HEK293 (cell line): ENCODE measurements at regions not wholly inside any gene's neighbourhood (a gene's known extent, or its start where the extent isn't known, plus 50 kb on each side); places are given as distances from the start of the nearest gene placed in this dataset.

ENCODE experiments used
- CTCF ChIA-PET: fragments of 350-600 bp; formaldehyde crosslinking; extraction: SDS; loops from one replicate; lab custom pipeline; 2021; ENCODE audit warnings: antibody characterized with exemption; lab: Yijun Ruan, JAX
- POLR2A ChIA-PET: fragments of 300-600 bp; formaldehyde crosslinking; extraction: SDS; loops from one replicate; lab custom pipeline; 2020; ENCODE audit warnings: antibody characterized with exemption, inconsistent platforms; lab: Yijun Ruan, JAX
- H3K27ac ChIP-seq: fragments of 200-500 bp; sonication (Bioruptor generic); 2 replicates; pipeline ENCODE4 v1.5.1; 2014; ENCODE audit warnings: low read depth, low read length, control low read depth, inconsistent platforms; ENCODE audit errors: extremely low read depth
- H3K36me3 ChIP-seq, 2 experiments: fragments of 200-500 bp in 1 of 2; sonication (Bioruptor generic) in 1 of 2; 1 replicate in 1 of 2; 2 replicates in 1 of 2; pipeline ENCODE4 v1.5.1; 2014 to 2017; ENCODE audit warnings: inconsistent platforms in 2 of 2, low read length in 2 of 2; ENCODE audit not compliant: control insufficient read depth in 2 of 2, insufficient read depth in 1 of 2
- H3K4me1 ChIP-seq: fragments of 200-500 bp; sonication (Bioruptor generic); 2 replicates; pipeline ENCODE4 v1.5.1; 2014; ENCODE audit warnings: mild to moderate bottlenecking, low read length, inconsistent platforms; ENCODE audit not compliant: control insufficient read depth, insufficient read depth
- H3K4me3 ChIP-seq: 2 replicates; pipeline ENCODE4 v1.5.1; 2011; ENCODE audit warnings: low read depth, mild to moderate bottlenecking, control low read depth, low read length, moderate library complexity
- H3K9me3 ChIP-seq: fragments of 200-500 bp; sonication (Bioruptor generic); 2 replicates; pipeline ENCODE4 v1.5.1; 2014; ENCODE audit warnings: low read depth, low read length, inconsistent platforms; ENCODE audit not compliant: control insufficient read depth, insufficient read depth
- INSM2 ChIP-seq: fragments of 450-650 bp; formaldehyde crosslinking; IDR thresholded peaks from 2 replicates; pipeline ENCODE4 v1.5.1; 2016; ENCODE audit warnings: missing biosample characterization, missing genetic modification characterization
- SCRT1 ChIP-seq: fragments of 450-650 bp; formaldehyde crosslinking; IDR thresholded peaks from 2 replicates; pipeline ENCODE4 v1.5.1; 2016; ENCODE audit warnings: missing biosample characterization, missing genetic modification characterization, borderline replicate concordance
- ZBTB17 ChIP-seq: fragments of 450-650 bp; formaldehyde crosslinking; IDR thresholded peaks from 2 replicates; pipeline ENCODE4 v1.5.1; 2016; ENCODE audit warnings: missing biosample characterization, missing genetic modification characterization
- ZBTB20 ChIP-seq: fragments of 450-650 bp; formaldehyde crosslinking; IDR thresholded peaks from 2 replicates; pipeline ENCODE4 v1.5.1; 2016; ENCODE audit warnings: missing biosample characterization, missing genetic modification characterization
- ZBTB21 ChIP-seq: fragments of 450-650 bp; formaldehyde crosslinking; IDR thresholded peaks from 2 replicates; pipeline ENCODE4 v1.5.1; 2017; ENCODE audit warnings: missing biosample characterization, missing genetic modification characterization
- ZBTB48 ChIP-seq: fragments of 450-650 bp; formaldehyde crosslinking; IDR thresholded peaks from 2 replicates; pipeline ENCODE4 v1.5.1; 2016; ENCODE audit warnings: missing biosample characterization, missing genetic modification characterization
- ZNF140 ChIP-seq: fragments of 450-650 bp; formaldehyde crosslinking; IDR thresholded peaks from 2 replicates; pipeline ENCODE4 v1.5.1; 2016; ENCODE audit warnings: missing biosample characterization, missing genetic modification characterization
- ZNF146 ChIP-seq: fragments of 450-650 bp; formaldehyde crosslinking; IDR thresholded peaks from 2 replicates; pipeline ENCODE4 v1.5.1; 2016; ENCODE audit warnings: missing biosample characterization, missing genetic modification characterization
- ZNF2 ChIP-seq: fragments of 450-650 bp; formaldehyde crosslinking; IDR thresholded peaks from 2 replicates; pipeline ENCODE4 v1.5.1; 2016; ENCODE audit warnings: missing biosample characterization, missing genetic modification characterization
- ZNF202 ChIP-seq: fragments of 450-650 bp; formaldehyde crosslinking; IDR thresholded peaks from 2 replicates; pipeline ENCODE4 v1.5.1; 2016; ENCODE audit warnings: missing biosample characterization, missing genetic modification characterization, borderline replicate concordance
- ZNF335 ChIP-seq: fragments of 450-650 bp; formaldehyde crosslinking; conservative IDR thresholded peaks from 2 replicates; pipeline ENCODE4 v1.5.1; 2016; ENCODE audit warnings: missing biosample characterization, missing genetic modification characterization
- ZNF354C ChIP-seq: fragments of 450-650 bp; formaldehyde crosslinking; IDR thresholded peaks from 2 replicates; pipeline ENCODE4 v1.5.1; 2016; ENCODE audit warnings: missing biosample characterization, missing genetic modification characterization, low read depth, borderline replicate concordance
- ZNF394 ChIP-seq: fragments of 450-650 bp; formaldehyde crosslinking; IDR thresholded peaks from 2 replicates; pipeline ENCODE4 v1.5.1; 2016; ENCODE audit warnings: missing biosample characterization, missing genetic modification characterization, mild to moderate bottlenecking, moderate library complexity, borderline replicate concordance
- ZNF426 ChIP-seq: fragments of 450-650 bp; formaldehyde crosslinking; IDR thresholded peaks from 2 replicates; pipeline ENCODE4 v1.5.1; 2017; ENCODE audit warnings: missing biosample characterization, missing genetic modification characterization, mild to moderate bottlenecking, inconsistent platforms, moderate library complexity
- ZNF518A ChIP-seq: fragments of 450-650 bp; formaldehyde crosslinking; conservative IDR thresholded peaks from 2 replicates; pipeline ENCODE4 v1.5.1; 2016; ENCODE audit warnings: low read depth, missing biosample characterization, missing genetic modification characterization
- ZSCAN5A ChIP-seq: fragments of 450-650 bp; formaldehyde crosslinking; IDR thresholded peaks from 2 replicates; pipeline ENCODE4 v1.5.1; 2016; ENCODE audit warnings: missing biosample characterization, missing genetic modification characterization

GRCh38 chr13:63712159-63712558 lies 2296.5 kb upstream of the PCDH20 start (continued):
- TF ChIP-seq ZNF518A (peak; percentile 53), ZNF426 (tag by site-specific recombination) (peak; percentile 55), ZNF394 (tag by site-specific recombination) (peak; percentile 72; the same call in 1 of the 2 replicates), ZNF202 (tag by site-specific recombination) (0 out of 2 replicates have a peak, but pooled peaks have one; percentile 38), ZNF140 (peak; percentile 23; the same call in 1 of the 2 replicates)

- ChIA-PET POLR2A (no interaction called here), CTCF (no interaction called here)
- Histone ChIP-seq H3K27ac (no peak overlapping the region), H3K36me3 (no peaks in the 10 kb centered on the region), H3K4me1 (no peaks in the 10 kb centered on the region), H3K9me3 (no peaks in the 10 kb centered on the region), H3K4me3 (no peak overlapping the region)
- TF ChIP-seq ZSCAN5A (tag by site-specific recombination) (no peak), ZNF2 (no peak), ZBTB20 (tag by site-specific recombination) (no peak)
These were observed 2291.1 kb upstream of the PCDH20 start for GRCh38 chr13:63706751-63707150.

GRCh38 chr13:63704521-63704920 lies 2288.9 kb upstream of the PCDH20 start:
- no peak overlapping the region for H3K27ac ChIP-seq
- CTCF ChIA-PET: interaction anchor here (0.9 kb wide), 1 partner anchor 88 kb away, joined by 3 read pairs; no protein-coding TSS in a partner anchor
- H3K4me3 ChIP-seq: no peak overlapping the region
- POLR2A ChIA-PET: no interaction called here
- H3K9me3 ChIP-seq: no peaks in the 10 kb centered on the region
- H3K4me1 ChIP-seq: no peaks in the 10 kb centered on the region
- no peak for TF ChIP-seq ZNF335 (tag by site-specific recombination)
- no peak for TF ChIP-seq ZNF146 (tag by site-specific recombination)
- no peak for TF ChIP-seq INSM2
- no peak for TF ChIP-seq ZBTB17 (tag by site-specific recombination)
- TF ChIP-seq ZBTB21 (tag by site-specific recombination): no peak
- TF ChIP-seq ZNF354C (tag by site-specific recombination): no peak
- no peak for TF ChIP-seq ZBTB48 (tag by site-specific recombination)
- no peak for TF ChIP-seq ZNF394 (tag by site-specific recombination)
- TF ChIP-seq ZNF2: no peak
- no peak for TF ChIP-seq SCRT1 (tag by site-specific recombination)
- H3K36me3 ChIP-seq: no peaks in the 10 kb centered on the region
